ENCODE measurements at regions not wholly inside any gene's neighbourhood (a gene's known extent, or its start where the extent isn't known, plus 50 kb on each side); places are given as distances from the start of the nearest gene placed in this dataset.

DNA sequence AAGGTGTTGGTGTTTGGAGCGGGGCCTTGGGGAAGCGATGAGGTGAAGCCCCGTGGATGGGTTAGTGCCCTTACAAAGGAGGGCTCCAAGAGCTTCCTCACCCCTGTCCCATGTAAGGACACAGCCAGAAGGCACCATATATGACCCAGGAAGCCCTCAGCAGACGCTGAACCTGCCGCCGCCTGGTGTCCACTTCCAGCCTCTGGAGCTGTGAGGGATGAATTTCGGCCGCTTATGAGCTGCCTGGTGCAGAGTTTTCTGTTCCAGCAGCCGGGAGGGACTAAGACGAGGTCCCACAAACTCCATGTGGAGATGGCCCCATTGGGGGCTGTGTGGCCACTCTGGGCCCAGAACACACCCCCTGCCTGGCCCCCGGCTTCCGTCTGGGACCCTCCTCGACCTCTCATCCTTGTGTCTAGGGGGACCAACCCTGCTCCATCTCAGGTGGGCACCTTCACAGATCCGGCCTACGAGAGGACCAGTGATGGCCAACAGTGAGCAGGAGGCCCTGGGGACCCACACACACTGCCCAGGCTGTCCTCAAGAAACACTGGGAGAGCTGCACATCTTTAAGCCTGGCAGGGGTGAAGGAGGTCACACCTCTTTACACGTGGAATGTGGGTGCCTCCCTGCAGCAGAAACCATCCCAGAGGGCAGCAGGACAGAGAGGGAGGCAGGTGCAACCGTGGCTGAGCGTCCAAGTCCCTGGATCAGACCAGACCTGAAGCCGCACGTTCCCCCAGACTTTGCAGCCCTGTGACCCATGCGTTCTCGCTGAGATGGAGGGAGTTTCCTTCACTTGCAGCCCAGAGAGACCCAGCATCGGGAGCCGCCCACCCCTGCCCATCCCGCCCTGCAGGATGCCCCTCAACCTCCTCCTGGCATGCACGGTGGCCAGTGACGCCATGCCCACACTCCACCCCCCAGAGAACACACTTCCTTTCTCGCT is 96.1 kb downstream of the PDGFA start:
- H3K4me3 Mint-ChIP-seq = no peak overlapping the region
- TF ChIP-seq, protein P1, sequence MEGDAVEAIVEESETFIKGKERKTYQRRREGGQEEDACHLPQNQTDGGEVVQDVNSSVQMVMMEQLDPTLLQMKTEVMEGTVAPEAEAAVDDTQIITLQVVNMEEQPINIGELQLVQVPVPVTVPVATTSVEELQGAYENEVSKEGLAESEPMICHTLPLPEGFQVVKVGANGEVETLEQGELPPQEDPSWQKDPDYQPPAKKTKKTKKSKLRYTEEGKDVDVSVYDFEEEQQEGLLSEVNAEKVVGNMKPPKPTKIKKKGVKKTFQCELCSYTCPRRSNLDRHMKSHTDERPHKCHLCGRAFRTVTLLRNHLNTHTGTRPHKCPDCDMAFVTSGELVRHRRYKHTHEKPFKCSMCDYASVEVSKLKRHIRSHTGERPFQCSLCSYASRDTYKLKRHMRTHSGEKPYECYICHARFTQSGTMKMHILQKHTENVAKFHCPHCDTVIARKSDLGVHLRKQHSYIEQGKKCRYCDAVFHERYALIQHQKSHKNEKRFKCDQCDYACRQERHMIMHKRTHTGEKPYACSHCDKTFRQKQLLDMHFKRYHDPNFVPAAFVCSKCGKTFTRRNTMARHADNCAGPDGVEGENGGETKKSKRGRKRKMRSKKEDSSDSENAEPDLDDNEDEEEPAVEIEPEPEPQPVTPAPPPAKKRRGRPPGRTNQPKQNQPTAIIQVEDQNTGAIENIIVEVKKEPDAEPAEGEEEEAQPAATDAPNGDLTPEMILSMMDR (IDR thresholded peaks at IDR 0.05) = no peak
- Histone ChIP-seq H3K9me3 (replicated peaks in 1 of 2; ENCODE audit: control insufficient read depth in 1 of 2, insufficient read depth in 1 of 2, low read length in 2 of 2) (peaks cover 0 to 6% of the 10 kb centered on the region in 2 donors), H3K27ac (ENCODE audit: low read depth in 1 of 2, low read length in 2 of 2) (no peak overlapping the region), H3K27me3 (ENCODE audit: control insufficient read depth in 2 of 2, insufficient read depth in 2 of 2, low read length in 2 of 2) (no peaks in the 10 kb centered on the region), H3K4me2 (replicated peaks; ENCODE audit: extremely low read depth, low read length, poor library complexity, severe bottlenecking) (no peak overlapping the region), H3K9ac (ENCODE audit: insufficient read depth, low read length, poor library complexity, severe bottlenecking) (no peak overlapping the region), H3K36me3 (replicated peaks in 1 of 2; ENCODE audit: control insufficient read depth in 1 of 2, insufficient read depth in 2 of 2, low read length in 2 of 2) (no peaks in the 10 kb centered on the region), H2AFZ (ENCODE audit: insufficient read depth, low read depth, low read length, poor library complexity, severe bottlenecking) (no peak overlapping the region), H3K4me3 (replicated peaks in 1 of 3; ENCODE audit: low read depth in 2 of 3, low read length in 3 of 3) (no peak overlapping the region), H4K20me1 (ENCODE audit: insufficient read depth, low read length) (no peaks in the 10 kb centered on the region), H3K79me2 (ENCODE audit: insufficient read depth, low read length) (no peaks in the 10 kb centered on the region), H3K4me1 (ENCODE audit: control insufficient read depth in 1 of 2, insufficient read depth in 2 of 2, low read length in 2 of 2) (no peaks in the 10 kb centered on the region)
- no peak overlapping the region for H3K27ac Mint-ChIP-seq
- WGBS (ENCODE audit: insufficient coverage) = 95% methylated on average over 24 of the region's 28 CpGs
- peaks cover 2 to 3% (median 3%) of the 10 kb centered on the region in 3 donors for H3K27me3 Mint-ChIP-seq (ENCODE audit: low read depth in 3 of 3)
- no peaks in the 10 kb centered on the region for H3K36me3 Mint-ChIP-seq
- H3K4me1 Mint-ChIP-seq = no peaks in the 10 kb centered on the region
- peaks cover 1 to 9% (median 2%) of the 10 kb centered on the region in 7 donors for H3K9me3 Mint-ChIP-seq
- intact Hi-C loops (cut with micrococcal nuclease) = no loop called here
- no peak for DNase-seq

DNA sequence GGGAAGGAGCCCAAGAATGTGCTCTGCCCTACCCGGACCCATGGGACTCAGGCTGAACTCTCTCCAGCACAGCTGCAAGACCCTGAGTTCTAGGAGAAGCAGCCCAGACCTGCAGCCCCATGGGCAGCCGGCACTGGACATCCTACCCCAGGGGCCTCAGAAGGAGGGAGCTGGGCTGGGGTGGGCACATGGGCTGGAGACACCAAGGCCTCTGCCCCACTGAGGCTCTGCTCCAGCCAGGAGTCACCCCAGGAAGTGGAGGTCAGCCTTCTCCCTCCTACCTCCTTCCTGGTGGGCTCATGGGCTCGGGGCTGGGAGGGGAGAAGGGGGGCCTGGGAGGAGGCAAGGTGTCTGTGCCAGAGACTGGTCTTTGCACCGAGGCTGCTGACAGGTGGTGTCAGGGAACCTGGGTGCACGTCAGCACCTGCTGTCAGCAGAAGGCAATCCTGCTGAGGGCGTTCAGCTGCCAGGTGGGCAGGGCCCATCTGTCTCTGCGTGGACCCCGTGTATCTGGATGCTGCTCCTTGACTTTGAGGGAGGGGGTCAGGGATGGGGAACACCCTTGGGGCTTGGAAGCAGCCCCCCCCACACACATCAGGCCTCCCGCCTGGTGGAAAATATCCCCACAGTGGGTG is 95.2 kb downstream of the PDGFA start:
- Histone ChIP-seq H3K4me3 (replicated peaks in 1 of 3; ENCODE audit: low read depth in 2 of 3, low read length in 3 of 3) (no peak overlapping the region), H3K9me3 (replicated peaks in 1 of 2; ENCODE audit: control insufficient read depth in 1 of 2, insufficient read depth in 1 of 2, low read length in 2 of 2) (no peaks in the 10 kb centered on the region), H3K36me3 (replicated peaks in 1 of 2; ENCODE audit: control insufficient read depth in 1 of 2, insufficient read depth in 2 of 2, low read length in 2 of 2) (no peaks in the 10 kb centered on the region), H3K27ac (ENCODE audit: low read depth in 1 of 2, low read length in 2 of 2) (no peak overlapping the region), H3K4me2 (replicated peaks; ENCODE audit: extremely low read depth, low read length, poor library complexity, severe bottlenecking) (no peak overlapping the region), H3K79me2 (ENCODE audit: insufficient read depth, low read length) (no peaks in the 10 kb centered on the region), H3K27me3 (ENCODE audit: control insufficient read depth in 2 of 2, insufficient read depth in 2 of 2, low read length in 2 of 2) (no peaks in the 10 kb centered on the region), H4K20me1 (ENCODE audit: insufficient read depth, low read length) (no peaks in the 10 kb centered on the region), H2AFZ (ENCODE audit: insufficient read depth, low read depth, low read length, poor library complexity, severe bottlenecking) (no peak overlapping the region), H3K4me1 (ENCODE audit: control insufficient read depth in 1 of 2, insufficient read depth in 2 of 2, low read length in 2 of 2) (no peaks in the 10 kb centered on the region), H3K9ac (ENCODE audit: insufficient read depth, low read length, poor library complexity, severe bottlenecking) (no peak overlapping the region)
- intact Hi-C loops (cut with micrococcal nuclease) = no loop called here
- Mint-ChIP-seq H3K36me3 (no peaks in the 10 kb centered on the region), H3K27ac (no peak overlapping the region), H3K4me3 (no peak overlapping the region), H3K4me1 (no peaks in the 10 kb centered on the region), H3K9me3 (peaks cover 0 to 5% (median 1%) of the 10 kb centered on the region in 7 donors), H3K27me3 (ENCODE audit: low read depth in 3 of 3) (peaks cover 0 to 2% (median 1%) of the 10 kb centered on the region in 3 donors)
- 88% methylated on average over 4 of the region's 9 CpGs for WGBS (ENCODE audit: insufficient coverage)
- TF ChIP-seq, protein P1 (IDR thresholded peaks at IDR 0.05) = no peak
- no peak for DNase-seq

Measured in CD14-positive monocyte (primary cell).